WI38 (cell line): ENCODE measurements at regions not wholly inside any gene's neighbourhood (a gene's known extent, or its start where the extent isn't known, plus 50 kb on each side); places are given as distances from the start of the nearest gene placed in this dataset.
"Not testable (repeated sequence)": the region's sequence is repeated elsewhere in the genome, so short reads cannot be mapped to it uniquely, and the experiment has no call there.

Source experiments
- H3K4me3 ChIP-seq: 2 replicates; pipeline ENCODE4 v1.5.1; 2011; ENCODE audit warnings: low read depth, mild to moderate bottlenecking, control low read depth, low read length
- CTCF ChIP-seq: IDR thresholded peaks from 2 replicates; pipeline ENCODE4 v1.5.1; 2012; ENCODE audit warnings: low read depth, mild to moderate bottlenecking, control low read depth, low read length

GRCh38 chr16:29312835-29313558 lies 93.5 kb downstream of the NPIPB11 start:
- no peak for TF ChIP-seq CTCF
- no peak overlapping the region for H3K4me3 ChIP-seq

GRCh38 chr16:29312345-29312675 lies 94.2 kb downstream of the NPIPB11 start:
- H3K4me3 ChIP-seq: not testable (repeated sequence)

- no peak for TF ChIP-seq CTCF
- H3K4me3 ChIP-seq: no peak overlapping the region
Observed at GRCh38 chr16:29311461-29312344, 94.8 kb downstream of the NPIPB11 start.

GRCh38 chr16:29310852-29311314 lies 95.6 kb downstream of the NPIPB11 start:
- no peak for TF ChIP-seq CTCF
- no peak overlapping the region for H3K4me3 ChIP-seq

GRCh38 chr16:29310243-29310642 lies 96.3 kb downstream of the NPIPB11 start:
- not testable (repeated sequence) for H3K4me3 ChIP-seq

- H3K4me3 ChIP-seq: not testable (repeated sequence)
Observed at GRCh38 chr16:29309601-29310000, 96.9 kb downstream of the NPIPB11 start.

- no peak overlapping the region for H3K4me3 ChIP-seq
- no peak for TF ChIP-seq CTCF
Observed at GRCh38 chr16:29308644-29309546, 97.6 kb downstream of the NPIPB11 start.

GRCh38 chr16:29307598-29308507 lies 98.7 kb downstream of the NPIPB11 start:
- no peak for TF ChIP-seq CTCF
- H3K4me3 ChIP-seq: no peak overlapping the region
